ENCODE measurements at regions not wholly inside any gene's neighbourhood (a gene's known extent, or its start where the extent isn't known, plus 50 kb on each side); places are given as distances from the start of the nearest gene placed in this dataset.

GRCh38 chr14:95396221-95396620, 76.5 kb upstream of the CLMN start:
- DNase-seq = no peak
- no peak overlapping the region for H3K4me3 Mint-ChIP-seq

GRCh38 chr14:95395098-95395737, 75.5 kb upstream of the CLMN start:
- Mint-ChIP-seq H3K4me1 (no peaks in the 10 kb centered on the region), H3K4me3 (no peak overlapping the region), H3K27me3 (peaks cover 14% of the 10 kb centered on the region), H3K36me3 (no peaks in the 10 kb centered on the region), H3K9me3 (peaks cover 5% of the 10 kb centered on the region), H3K27ac (no peak overlapping the region)
- CTCF ChIA-PET = no interaction called here
- DNase-seq = no peak

More at GRCh38 chr14:95396221-95396620, 76.5 kb upstream of the CLMN start:
- CTCF ChIA-PET = no interaction called here
- Mint-ChIP-seq H3K27ac (no peak overlapping the region), H3K36me3 (no peaks in the 10 kb centered on the region), H3K27me3 (peaks cover 14% of the 10 kb centered on the region), H3K4me1 (no peaks in the 10 kb centered on the region), H3K9me3 (peaks cover 3% of the 10 kb centered on the region)

- Mint-ChIP-seq H3K9me3 (peaks cover 5% of the 10 kb centered on the region), H3K27ac (no peak overlapping the region), H3K36me3 (no peaks in the 10 kb centered on the region), H3K4me3 (no peak overlapping the region), H3K27me3 (peaks cover 18% of the 10 kb centered on the region), H3K4me1 (no peaks in the 10 kb centered on the region)
- CTCF ChIA-PET = no interaction called here
- no peak for DNase-seq
Measured at GRCh38 chr14:95394297-95395097, 74.8 kb upstream of the CLMN start.

- H3K4me3 Mint-ChIP-seq = no peak overlapping the region
- no peak overlapping the region for H3K27ac Mint-ChIP-seq
- peaks cover 5% of the 10 kb centered on the region for H3K9me3 Mint-ChIP-seq
- no peaks in the 10 kb centered on the region for H3K36me3 Mint-ChIP-seq
- DNase-seq = no peak
- H3K27me3 Mint-ChIP-seq = peaks cover 18% of the 10 kb centered on the region
- CTCF ChIA-PET = no interaction called here
- H3K4me1 Mint-ChIP-seq = no peaks in the 10 kb centered on the region
Measured at GRCh38 chr14:95392841-95393240, 73.1 kb upstream of the CLMN start.

- H3K4me1 Mint-ChIP-seq = no peaks in the 10 kb centered on the region
- peaks cover 5% of the 10 kb centered on the region for H3K9me3 Mint-ChIP-seq
- CTCF ChIA-PET = no interaction called here
- no peaks in the 10 kb centered on the region for H3K36me3 Mint-ChIP-seq
- no peak for DNase-seq
- H3K27me3 Mint-ChIP-seq = peaks cover 23% of the 10 kb centered on the region
- H3K4me3 Mint-ChIP-seq = no peak overlapping the region
- H3K27ac Mint-ChIP-seq = no peak overlapping the region
Measured at GRCh38 chr14:95391331-95391730, 71.6 kb upstream of the CLMN start.

- H3K27ac Mint-ChIP-seq = no peak overlapping the region
- H3K4me1 Mint-ChIP-seq = no peaks in the 10 kb centered on the region
- peaks cover 5% of the 10 kb centered on the region for H3K9me3 Mint-ChIP-seq
- no peak overlapping the region for H3K4me3 Mint-ChIP-seq
- no peaks in the 10 kb centered on the region for H3K36me3 Mint-ChIP-seq
- CTCF ChIA-PET = interaction anchor here (0.9 kb wide), 1 partner anchor 13 kb away, joined by 3 read pairs; no protein-coding TSS in a partner anchor
- DNase-seq = no peak
- peaks cover 31% of the 10 kb centered on the region for H3K27me3 Mint-ChIP-seq
Measured at GRCh38 chr14:95389471-95390011, 69.8 kb upstream of the CLMN start.

- no peak for DNase-seq
- no peaks in the 10 kb centered on the region for H3K36me3 Mint-ChIP-seq
- H3K4me1 Mint-ChIP-seq = no peaks in the 10 kb centered on the region
- H3K27me3 Mint-ChIP-seq = peaks cover 28% of the 10 kb centered on the region
- peaks cover 2% of the 10 kb centered on the region for H3K9me3 Mint-ChIP-seq
- CTCF ChIA-PET = no interaction called here
- no peak overlapping the region for H3K27ac Mint-ChIP-seq
- no peak overlapping the region for H3K4me3 Mint-ChIP-seq
Measured at GRCh38 chr14:95388699-95389098, 69.0 kb upstream of the CLMN start.

- Mint-ChIP-seq H3K4me1 (no peaks in the 10 kb centered on the region), H3K27ac (no peak overlapping the region), H3K36me3 (no peaks in the 10 kb centered on the region), H3K9me3 (peaks cover 2% of the 10 kb centered on the region), H3K4me3 (no peak overlapping the region), H3K27me3 (peaks cover 28% of the 10 kb centered on the region)
- DNase-seq = no peak
- CTCF ChIA-PET = no interaction called here
Measured at GRCh38 chr14:95387826-95388445, 68.2 kb upstream of the CLMN start.

GRCh38 chr14:95386536-95387095, 66.9 kb upstream of the CLMN start:
- Mint-ChIP-seq H3K9me3 (peaks cover 2% of the 10 kb centered on the region), H3K4me3 (no peak overlapping the region), H3K4me1 (no peaks in the 10 kb centered on the region), H3K36me3 (no peaks in the 10 kb centered on the region), H3K27me3 (peaks cover 21% of the 10 kb centered on the region), H3K27ac (no peak overlapping the region)
- DNase-seq = no peak
- CTCF ChIA-PET = no interaction called here

- CTCF ChIA-PET = no interaction called here
- Mint-ChIP-seq H3K27me3 (peaks cover 17% of the 10 kb centered on the region), H3K4me1 (no peaks in the 10 kb centered on the region), H3K4me3 (no peak overlapping the region), H3K27ac (no peak overlapping the region), H3K36me3 (no peaks in the 10 kb centered on the region), H3K9me3 (peaks cover under 1% of the 10 kb centered on the region)
- no peak for DNase-seq
Measured at GRCh38 chr14:95385701-95386100, 66.0 kb upstream of the CLMN start.

GRCh38 chr14:95382747-95383146, 63.0 kb upstream of the CLMN start:
- Mint-ChIP-seq H3K4me1 (no peaks in the 10 kb centered on the region), H3K27me3 (peaks cover 21% of the 10 kb centered on the region), H3K36me3 (no peaks in the 10 kb centered on the region), H3K27ac (no peak overlapping the region), H3K9me3 (peaks cover 11% of the 10 kb centered on the region), H3K4me3 (no peak overlapping the region)
- CTCF ChIA-PET = no interaction called here
- DNase-seq = no peak

GRCh38 chr14:95381726-95382125, 62.0 kb upstream of the CLMN start:
- CTCF ChIA-PET = no interaction called here

GRCh38 chr14:95380350-95381042, 60.8 kb upstream of the CLMN start:
- peaks cover 11% of the 10 kb centered on the region for H3K9me3 Mint-ChIP-seq
- no peak overlapping the region for H3K4me3 Mint-ChIP-seq
- H3K36me3 Mint-ChIP-seq = no peaks in the 10 kb centered on the region
- DNase-seq = no peak
- no peak overlapping the region for H3K27ac Mint-ChIP-seq
- H3K27me3 Mint-ChIP-seq = peaks cover 28% of the 10 kb centered on the region
- CTCF ChIA-PET = interaction anchor here (0.6 kb wide), 1 partner anchor 88 kb away, joined by 3 read pairs; no protein-coding TSS in a partner anchor
- no peaks in the 10 kb centered on the region for H3K4me1 Mint-ChIP-seq

More at GRCh38 chr14:95381726-95382125, 62.0 kb upstream of the CLMN start:
- Mint-ChIP-seq H3K36me3 (no peaks in the 10 kb centered on the region), H3K27me3 (peaks cover 21% of the 10 kb centered on the region), H3K27ac (no peak overlapping the region), H3K9me3 (peaks cover 11% of the 10 kb centered on the region), H3K4me3 (no peak overlapping the region), H3K4me1 (no peaks in the 10 kb centered on the region)
- no peak for DNase-seq

- Mint-ChIP-seq H3K4me3 (no peak overlapping the region), H3K9me3 (peaks cover 11% of the 10 kb centered on the region), H3K27me3 (peaks cover 30% of the 10 kb centered on the region), H3K36me3 (no peaks in the 10 kb centered on the region), H3K4me1 (no peaks in the 10 kb centered on the region), H3K27ac (no peak overlapping the region)
- no peak for DNase-seq
- CTCF ChIA-PET = no interaction called here
Measured at GRCh38 chr14:95379634-95380033, 59.9 kb upstream of the CLMN start.

All from activated naive CD4-positive, alpha-beta T cell treated with anti-CD3 and anti-CD28 coated beads, Interleukin-2, amount 10 ng/mL, durations not matched to agents 7 days and 5 days (primary cell).